T-helper 1 cell treated with Interleukin-12 subunit alpha and Interleukin-12 subunit beta and Interleukin-4 antibody, amounts not matched to agents 30 μg/mL and 1 μg/mL, for 36 hours (primary cell): ENCODE measurements at regions not wholly inside any gene's neighbourhood (a gene's known extent, or its start where the extent isn't known, plus 50 kb on each side); places are given as distances from the start of the nearest gene placed in this dataset.

Experiments
- H3K27ac Mint-ChIP-seq: one replicate; pipeline ENCODE4 v1.8.0; 2021; ENCODE audit warnings: mild to moderate bottlenecking, mixed read lengths
- H3K27me3 Mint-ChIP-seq: one replicate; pipeline ENCODE4 v1.8.0; 2021; ENCODE audit warnings: low read depth, mixed read lengths
- H3K36me3 Mint-ChIP-seq: one replicate; pipeline ENCODE4 v1.8.0; 2021; ENCODE audit warnings: low read depth, mixed read lengths
- H3K4me1 Mint-ChIP-seq: one replicate; pipeline ENCODE4 v1.8.0; 2021; ENCODE audit warnings: low read depth, mixed read lengths
- H3K4me3 Mint-ChIP-seq: one replicate; pipeline ENCODE4 v1.8.0; 2021; ENCODE audit warnings: mild to moderate bottlenecking, moderate library complexity, mixed read lengths
- H3K9me3 Mint-ChIP-seq: one replicate; pipeline ENCODE4 v1.8.0; 2021; ENCODE audit warnings: mixed read lengths

GRCh38 chr3:16818194-16818593 lies 66.6 kb upstream of the PLCL2 start:
- peaks cover 1% of the 10 kb centered on the region for H3K36me3 Mint-ChIP-seq
- peaks cover 2% of the 10 kb centered on the region for H3K4me1 Mint-ChIP-seq
- no peak overlapping the region for H3K27ac Mint-ChIP-seq
- peaks cover 15% of the 10 kb centered on the region for H3K27me3 Mint-ChIP-seq
- no peak overlapping the region for H3K4me3 Mint-ChIP-seq
- peaks cover 11% of the 10 kb centered on the region for H3K9me3 Mint-ChIP-seq

GRCh38 chr3:16818945-16819344 lies 65.8 kb upstream of the PLCL2 start:
- Mint-ChIP-seq H3K27ac (no peak overlapping the region), H3K27me3 (peaks cover 15% of the 10 kb centered on the region), H3K36me3 (peaks cover 1% of the 10 kb centered on the region), H3K4me1 (peaks cover 8% of the 10 kb centered on the region), H3K9me3 (peaks cover 11% of the 10 kb centered on the region), H3K4me3 (no peak overlapping the region)

- Mint-ChIP-seq H3K27me3 (peaks cover 14% of the 10 kb centered on the region), H3K4me1 (peaks cover 15% of the 10 kb centered on the region), H3K4me3 (no peak overlapping the region), H3K9me3 (no peaks in the 10 kb centered on the region), H3K36me3 (no peaks in the 10 kb centered on the region), H3K27ac (no peak overlapping the region)
These were observed 64.3 kb upstream of the PLCL2 start for GRCh38 chr3:16820485-16820884.

GRCh38 chr3:16821053-16821452 lies 63.7 kb upstream of the PLCL2 start:
- no peaks in the 10 kb centered on the region for H3K9me3 Mint-ChIP-seq
- no peak overlapping the region for H3K27ac Mint-ChIP-seq
- peaks cover 15% of the 10 kb centered on the region for H3K4me1 Mint-ChIP-seq
- no peak overlapping the region for H3K4me3 Mint-ChIP-seq
- no peaks in the 10 kb centered on the region for H3K36me3 Mint-ChIP-seq
- H3K27me3 Mint-ChIP-seq, result peaks cover 17% of the 10 kb centered on the region

- Mint-ChIP-seq H3K4me1 (peaks cover 17% of the 10 kb centered on the region), H3K4me3 (no peak overlapping the region), H3K9me3 (no peaks in the 10 kb centered on the region), H3K36me3 (no peaks in the 10 kb centered on the region), H3K27ac (no peak overlapping the region), H3K27me3 (peaks cover 9% of the 10 kb centered on the region)
These were observed 60.6 kb upstream of the PLCL2 start for GRCh38 chr3:16824081-16824696.

- H3K4me1 Mint-ChIP-seq, result peaks cover 17% of the 10 kb centered on the region
- no peaks in the 10 kb centered on the region for H3K36me3 Mint-ChIP-seq
- no peak overlapping the region for H3K27ac Mint-ChIP-seq
- peaks cover 8% of the 10 kb centered on the region for H3K27me3 Mint-ChIP-seq
- no peak overlapping the region for H3K4me3 Mint-ChIP-seq
- no peaks in the 10 kb centered on the region for H3K9me3 Mint-ChIP-seq
These were observed 59.0 kb upstream of the PLCL2 start for GRCh38 chr3:16825617-16826204.

- Mint-ChIP-seq H3K36me3 (no peaks in the 10 kb centered on the region), H3K27ac (no peak overlapping the region), H3K4me3 (no peak overlapping the region), H3K4me1 (peaks cover 13% of the 10 kb centered on the region), H3K27me3 (peaks cover 21% of the 10 kb centered on the region), H3K9me3 (no peaks in the 10 kb centered on the region)
These were observed 55.9 kb upstream of the PLCL2 start for GRCh38 chr3:16828815-16829214.

GRCh38 chr3:16831846-16832245 lies 52.9 kb upstream of the PLCL2 start:
- H3K36me3 Mint-ChIP-seq, result no peaks in the 10 kb centered on the region
- no peak overlapping the region for H3K27ac Mint-ChIP-seq
- H3K4me1 Mint-ChIP-seq, result peaks cover 6% of the 10 kb centered on the region
- H3K9me3 Mint-ChIP-seq, result no peaks in the 10 kb centered on the region
- peaks cover 13% of the 10 kb centered on the region for H3K27me3 Mint-ChIP-seq
- no peak overlapping the region for H3K4me3 Mint-ChIP-seq

- Mint-ChIP-seq H3K9me3 (no peaks in the 10 kb centered on the region), H3K36me3 (no peaks in the 10 kb centered on the region), H3K4me1 (peaks cover 24% of the 10 kb centered on the region), H3K27ac (no peak overlapping the region), H3K27me3 (peaks cover 13% of the 10 kb centered on the region), H3K4me3 (no peak overlapping the region)
These were observed 50.5 kb upstream of the PLCL2 start for GRCh38 chr3:16834214-16834613.

- peaks cover 27% of the 10 kb centered on the region for H3K4me1 Mint-ChIP-seq
These were observed 50.0 kb upstream of the PLCL2 start for GRCh38 chr3:16834753-16835152.

More at GRCh38 chr3:16834753-16835152, 50.0 kb upstream of the PLCL2 start:
- no peak overlapping the region for H3K4me3 Mint-ChIP-seq
- no peak overlapping the region for H3K27ac Mint-ChIP-seq
- H3K27me3 Mint-ChIP-seq, result peaks cover 13% of the 10 kb centered on the region
- no peaks in the 10 kb centered on the region for H3K36me3 Mint-ChIP-seq
- H3K9me3 Mint-ChIP-seq, result no peaks in the 10 kb centered on the region
